Gastrocnemius medialis (tissue), 4 donors: ENCODE measurements at regions not wholly inside any gene's neighbourhood (a gene's known extent, or its start where the extent isn't known, plus 50 kb on each side); places are given as distances from the start of the nearest gene placed in this dataset.

Source experiments
- ATAC-seq, 2 donors: fragments of 150-250 bp; one replicate each; pipeline ENCODE4 v1.9.1; 2016
- DNase-seq, 2 donors: peaks; one replicate each; pipeline ENCODE4 v3.0.0-alpha.2; 2019
- H3K27ac ChIP-seq, 4 donors: fragments of 200-600 bp; sonication (generic); 1 replicate in 1 of 4; 2 replicates in 3 of 4; pipeline ENCODE4 v1.5.1; 2016 to 2018; ENCODE audit warnings: mild to moderate bottlenecking in 2 of 4, moderate library complexity in 1 of 4
- H3K27me3 ChIP-seq, 3 donors: fragments of 200-600 bp; sonication (generic) in 2 of 3; 1 replicate in 1 of 3; 2 replicates in 2 of 3; pipeline versions ENCODE4 v1.5.1 to v1.6.0; 2016 to 2019; ENCODE audit warnings: mild to moderate bottlenecking in 1 of 3, moderate library complexity in 1 of 3
- H3K36me3 ChIP-seq, 2 donors: fragments of 200-600 bp; sonication (generic) in 1 of 2; one replicate each; pipeline ENCODE4 v1.5.1; 2017 to 2018
- H3K4me1 ChIP-seq, 2 donors: fragments of 200-600 bp; sonication (generic) in 1 of 2; one replicate each; pipeline ENCODE4 v1.5.1; 2016 to 2017; ENCODE audit warnings: mild to moderate bottlenecking in 2 of 2
- H3K4me3 ChIP-seq, 4 donors: fragments of 200-600 bp; sonication (generic) in 3 of 4; 1 replicate in 1 of 4; 2 replicates in 3 of 4; pipeline ENCODE4 v1.5.1; 2016 to 2019; ENCODE audit warnings: mild to moderate bottlenecking in 2 of 4
- H3K9me3 ChIP-seq, 3 donors: fragments of 200-600 bp; sonication (generic) in 2 of 3; 1 replicate in 1 of 3; 2 replicates in 2 of 3; pipeline ENCODE4 v1.5.1; 2016 to 2019
- POLR2A ChIP-seq, 2 donors: fragments of 450-650 bp; IDR thresholded peaks; one replicate each; pipeline ENCODE4 v1.6.1; 2017; ENCODE audit warnings: antibody characterized with exemption in 2 of 2, mild to moderate bottlenecking in 2 of 2, moderate library complexity in 2 of 2
- in situ Hi-C, 4 donors: fragments of 200-750 bp; cut with MboI; loops; one replicate each; pipeline versions ENCODE4 v1.15.0 to v1.8.0; 2017; ENCODE audit warnings: low sequenced_read_pairs in 4 of 4
- intact Hi-C: fragments of 100-400 bp; cut with DNase I; formaldehyde crosslinking; loops from one replicate; pipeline ENCODE4 v1.15.1; 2023; ENCODE audit warnings: low total_unique reads
- TF ChIP-seq, protein P1 (sequence below), 5 experiments: fragments of 450-650 bp in 3 of 5; fragments of 200-600 bp in 2 of 5; sonication (generic) in 2 of 5; IDR thresholded peaks in 4 of 5; conservative IDR thresholded peaks in 1 of 5; 1 replicate in 4 of 5; 2 replicates in 1 of 5; pipeline ENCODE4 v1.5.1; 2016 to 2019; ENCODE audit warnings: antibody characterized with exemption in 5 of 5, mild to moderate bottlenecking in 3 of 5, moderate library complexity in 3 of 5

DNA sequence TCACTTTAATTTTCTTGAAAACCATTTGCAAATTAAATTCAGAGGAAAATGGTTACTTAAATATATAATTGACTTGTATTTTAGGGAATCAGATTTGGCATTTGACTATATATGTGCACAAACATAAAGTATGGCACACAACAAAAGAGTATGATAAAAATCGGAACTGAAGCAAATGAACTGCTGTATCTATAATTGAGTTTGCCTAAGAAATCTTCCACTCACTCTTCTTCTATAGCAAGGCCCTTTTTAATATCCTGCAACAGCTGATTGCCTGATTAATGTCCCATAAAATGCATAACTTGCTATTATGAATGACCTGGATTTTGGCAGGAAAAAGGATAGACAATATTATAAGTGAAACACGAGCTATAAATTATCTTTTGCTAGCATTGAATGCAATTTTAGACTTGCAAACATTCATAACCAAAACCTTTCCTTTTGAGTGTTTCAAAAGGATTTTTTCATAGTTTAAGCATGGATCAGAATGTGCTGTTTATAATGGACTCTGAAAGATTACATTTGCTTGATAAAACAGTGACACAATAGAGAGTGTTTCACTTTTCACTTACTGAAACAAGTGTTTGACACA, 2204.3 kb downstream of the MRPL39 start:
- intact Hi-C loops, result no loop called here
- TF ChIP-seq, protein P1, sequence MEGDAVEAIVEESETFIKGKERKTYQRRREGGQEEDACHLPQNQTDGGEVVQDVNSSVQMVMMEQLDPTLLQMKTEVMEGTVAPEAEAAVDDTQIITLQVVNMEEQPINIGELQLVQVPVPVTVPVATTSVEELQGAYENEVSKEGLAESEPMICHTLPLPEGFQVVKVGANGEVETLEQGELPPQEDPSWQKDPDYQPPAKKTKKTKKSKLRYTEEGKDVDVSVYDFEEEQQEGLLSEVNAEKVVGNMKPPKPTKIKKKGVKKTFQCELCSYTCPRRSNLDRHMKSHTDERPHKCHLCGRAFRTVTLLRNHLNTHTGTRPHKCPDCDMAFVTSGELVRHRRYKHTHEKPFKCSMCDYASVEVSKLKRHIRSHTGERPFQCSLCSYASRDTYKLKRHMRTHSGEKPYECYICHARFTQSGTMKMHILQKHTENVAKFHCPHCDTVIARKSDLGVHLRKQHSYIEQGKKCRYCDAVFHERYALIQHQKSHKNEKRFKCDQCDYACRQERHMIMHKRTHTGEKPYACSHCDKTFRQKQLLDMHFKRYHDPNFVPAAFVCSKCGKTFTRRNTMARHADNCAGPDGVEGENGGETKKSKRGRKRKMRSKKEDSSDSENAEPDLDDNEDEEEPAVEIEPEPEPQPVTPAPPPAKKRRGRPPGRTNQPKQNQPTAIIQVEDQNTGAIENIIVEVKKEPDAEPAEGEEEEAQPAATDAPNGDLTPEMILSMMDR (IDR thresholded peaks at IDR 0.05 in 4 of 5, conservative IDR thresholded peaks at IDR 0.05 in 1 of 5), result no peak
- TF ChIP-seq POLR2A (IDR thresholded peaks at IDR 0.05), result no peak
- no peak for DNase-seq
- no peak overlapping the region for H3K27ac ChIP-seq
- no peak for ATAC-seq
- in situ Hi-C loops, result no loop called here
- no peaks in the 10 kb centered on the region for H3K4me1 ChIP-seq
- H3K27me3 ChIP-seq, result no peaks in the 10 kb centered on the region
- no peak overlapping the region for H3K4me3 ChIP-seq
- no peaks in the 10 kb centered on the region for H3K9me3 ChIP-seq
- H3K36me3 ChIP-seq, result no peaks in the 10 kb centered on the region

DNA sequence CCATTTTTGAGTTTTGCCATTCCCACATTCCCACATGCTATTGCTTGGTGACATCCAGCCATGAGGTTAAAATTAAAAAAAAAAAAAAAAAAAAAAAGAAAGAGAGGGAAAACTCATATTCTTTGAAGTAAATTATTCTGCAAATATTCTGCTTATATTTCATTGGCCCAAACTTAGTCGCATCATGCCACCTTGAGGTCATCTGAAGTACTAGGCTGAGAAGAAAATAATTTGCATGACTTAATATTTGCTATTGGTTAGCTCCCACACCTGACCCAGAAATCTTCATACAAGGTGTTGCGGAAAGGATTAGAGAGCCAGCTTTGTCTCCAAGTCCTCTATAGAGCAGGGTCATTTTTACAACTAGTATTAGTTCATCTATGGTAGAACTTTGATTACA, 2206.0 kb downstream of the MRPL39 start:
- in situ Hi-C loops, result no loop called here
- no peak for DNase-seq
- Histone ChIP-seq H3K4me3 (no peak overlapping the region), H3K27me3 (no peaks in the 10 kb centered on the region), H3K27ac (no peak overlapping the region), H3K4me1 (no peaks in the 10 kb centered on the region), H3K36me3 (no peaks in the 10 kb centered on the region), H3K9me3 (no peaks in the 10 kb centered on the region)
- intact Hi-C loops, result no loop called here
- TF ChIP-seq, protein P1 (IDR thresholded peaks at IDR 0.05 in 4 of 5, conservative IDR thresholded peaks at IDR 0.05 in 1 of 5), result no peak
- TF ChIP-seq POLR2A (IDR thresholded peaks at IDR 0.05), result no peak
- ATAC-seq, result no peak

DNA sequence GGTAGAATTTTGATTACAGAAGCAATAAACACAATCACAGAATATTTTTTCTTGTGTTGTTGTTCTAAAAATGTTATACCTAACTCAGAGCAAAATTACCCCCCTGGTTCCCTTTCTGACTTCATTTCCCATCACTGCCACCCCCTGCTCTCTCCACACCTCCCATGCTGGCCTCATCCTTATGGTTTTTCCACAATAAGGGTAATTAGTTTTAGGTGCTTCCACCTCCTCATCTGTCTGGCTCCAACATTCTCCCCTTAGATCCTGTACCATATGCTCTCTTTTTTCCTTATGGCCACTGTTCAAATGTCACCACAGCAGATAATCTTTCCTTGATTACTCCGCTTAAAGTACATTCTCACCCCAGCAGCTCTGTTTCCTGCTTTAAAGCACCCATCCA, 2208.6 kb downstream of the MRPL39 start:
- Histone ChIP-seq H3K4me1 (no peaks in the 10 kb centered on the region), H3K9me3 (no peaks in the 10 kb centered on the region), H3K36me3 (no peaks in the 10 kb centered on the region), H3K27ac (no peak overlapping the region), H3K27me3 (no peaks in the 10 kb centered on the region), H3K4me3 (no peak overlapping the region)
- no peak for TF ChIP-seq POLR2A (IDR thresholded peaks at IDR 0.05)
- TF ChIP-seq, protein P1 (IDR thresholded peaks at IDR 0.05 in 4 of 5, conservative IDR thresholded peaks at IDR 0.05 in 1 of 5), result no peak
- ATAC-seq, result no peak
- in situ Hi-C loops (no loop called here), intact Hi-C loops (no loop called here)
- no peak for DNase-seq

DNA sequence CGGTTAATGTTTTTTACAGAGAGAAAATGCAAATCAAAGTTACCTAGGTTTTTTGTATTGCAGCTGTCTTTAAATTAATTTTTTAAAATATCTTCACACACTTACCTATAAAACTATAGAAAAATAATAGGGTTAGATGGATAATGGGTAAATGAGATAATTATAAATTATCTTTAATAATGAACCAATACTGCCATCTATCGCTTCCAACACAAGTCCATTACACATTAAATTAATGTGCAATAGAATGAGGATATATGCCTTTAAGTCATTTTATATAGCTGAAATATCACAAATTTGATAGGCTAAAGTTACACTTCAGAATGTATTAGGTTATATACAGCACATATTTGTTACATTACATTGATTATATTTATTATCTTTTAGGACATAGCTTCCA, 2212.8 kb downstream of the MRPL39 start:
- intact Hi-C loops (no loop called here), in situ Hi-C loops (no loop called here)
- H3K4me3 ChIP-seq, result no peak overlapping the region
- no peak overlapping the region for H3K27ac ChIP-seq
- DNase-seq (no peak), ATAC-seq (no peak)
- H3K4me1 ChIP-seq, result no peaks in the 10 kb centered on the region
- H3K9me3 ChIP-seq, result no peaks in the 10 kb centered on the region
- no peaks in the 10 kb centered on the region for H3K27me3 ChIP-seq
- TF ChIP-seq, protein P1 (IDR thresholded peaks at IDR 0.05 in 4 of 5, conservative IDR thresholded peaks at IDR 0.05 in 1 of 5), result no peak
- no peak for TF ChIP-seq POLR2A (IDR thresholded peaks at IDR 0.05)
- no peaks in the 10 kb centered on the region for H3K36me3 ChIP-seq

DNA sequence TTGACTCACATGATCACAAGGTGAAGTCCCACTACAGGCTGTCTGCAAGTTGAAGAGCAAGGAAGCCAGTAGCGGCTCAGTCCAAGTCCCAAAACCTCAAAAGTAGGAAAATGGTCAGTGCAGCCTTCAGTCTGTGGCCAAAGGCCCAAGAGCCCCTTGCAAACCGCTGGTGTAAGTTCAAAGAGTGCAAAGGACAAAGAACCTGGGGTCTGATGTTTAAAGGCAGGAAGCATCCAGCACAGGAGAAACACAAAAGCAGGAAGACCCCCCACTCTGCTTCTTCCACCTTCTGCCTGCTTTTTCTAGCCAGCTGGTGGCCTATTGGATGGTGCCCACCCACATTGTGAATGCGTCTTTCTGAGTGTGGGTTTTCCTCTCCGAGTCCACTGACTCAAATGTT, 2222.6 kb downstream of the MRPL39 start:
- H3K27ac ChIP-seq, result no peak overlapping the region
- TF ChIP-seq, protein P1 (IDR thresholded peaks at IDR 0.05 in 4 of 5, conservative IDR thresholded peaks at IDR 0.05 in 1 of 5), result no peak
- no peak for TF ChIP-seq POLR2A (IDR thresholded peaks at IDR 0.05)
- no peaks in the 10 kb centered on the region for H3K9me3 ChIP-seq
- DNase-seq (no peak), ATAC-seq (no peak)
- H3K4me1 ChIP-seq, result no peaks in the 10 kb centered on the region
- no peaks in the 10 kb centered on the region for H3K36me3 ChIP-seq
- intact Hi-C loops (no loop called here), in situ Hi-C loops (no loop called here)
- no peaks in the 10 kb centered on the region for H3K27me3 ChIP-seq
- H3K4me3 ChIP-seq, result no peak overlapping the region
